HL-60/S4 (cell line): ENCODE measurements at regions not wholly inside any gene's neighbourhood (a gene's known extent, or its start where the extent isn't known, plus 50 kb on each side); places are given as distances from the start of the nearest gene placed in this dataset.
"Not testable (repeated sequence)": the region's sequence is repeated elsewhere in the genome, so short reads cannot be mapped to it uniquely, and the experiment has no call there.

Experiments used
- in situ Hi-C: fragments of 300-500 bp; cut with MboI; formaldehyde crosslinking; loops from 2 replicates; pipeline ENCODE4 v1.14.3; 2022; ENCODE audit warnings: low sequenced_read_pairs

GRCh38 chr1:196005426-196005825 lies 602.8 kb downstream of the KCNT2 start:
- in situ Hi-C loops, result no loop called here

DNA sequence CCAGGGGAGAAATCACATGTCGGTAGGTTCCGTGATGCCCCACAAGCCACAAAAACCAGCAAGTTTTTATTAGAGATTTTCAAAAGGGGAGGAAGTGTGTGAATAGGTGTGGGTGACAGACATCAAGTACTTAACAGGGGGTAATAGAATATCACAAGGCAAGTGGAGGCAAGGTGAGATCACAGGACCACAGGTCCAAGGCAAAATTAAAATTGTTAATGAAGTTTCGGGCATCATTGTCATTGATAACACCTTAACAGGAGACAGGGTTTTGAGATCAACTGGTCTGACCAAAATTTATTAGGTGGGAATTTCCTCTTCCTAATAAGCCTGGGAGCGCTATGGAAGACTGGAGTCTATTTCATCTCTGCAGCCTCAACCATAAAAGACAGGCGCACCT lies 603.9 kb downstream of the KCNT2 start:
- in situ Hi-C loops, result not testable (repeated sequence)

GRCh38 chr1:196002906-196003305 lies 605.3 kb downstream of the KCNT2 start:
- in situ Hi-C loops, result no loop called here

DNA sequence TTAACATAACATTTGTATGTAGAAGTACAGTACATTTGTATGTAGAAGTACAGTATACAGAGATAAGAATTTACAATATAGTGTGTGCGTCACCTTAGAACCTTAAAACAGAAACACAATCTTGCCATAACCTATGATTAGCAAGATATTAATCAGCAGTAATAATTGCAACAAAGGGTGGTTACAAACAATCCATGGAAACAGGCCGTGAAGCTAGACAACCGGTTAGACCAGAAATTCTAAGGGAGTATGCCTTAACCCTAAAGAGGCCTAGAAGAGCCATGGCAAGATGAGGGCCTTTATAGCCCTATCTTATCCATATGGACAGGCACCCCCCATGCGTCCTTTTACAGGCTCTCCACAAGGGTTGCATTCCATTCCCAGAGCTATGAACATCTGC lies 605.9 kb downstream of the KCNT2 start:
- in situ Hi-C loops, result not testable (repeated sequence)

- in situ Hi-C loops, result no loop called here
These were observed 607.1 kb downstream of the KCNT2 start for GRCh38 chr1:196001188-196001587.

DNA sequence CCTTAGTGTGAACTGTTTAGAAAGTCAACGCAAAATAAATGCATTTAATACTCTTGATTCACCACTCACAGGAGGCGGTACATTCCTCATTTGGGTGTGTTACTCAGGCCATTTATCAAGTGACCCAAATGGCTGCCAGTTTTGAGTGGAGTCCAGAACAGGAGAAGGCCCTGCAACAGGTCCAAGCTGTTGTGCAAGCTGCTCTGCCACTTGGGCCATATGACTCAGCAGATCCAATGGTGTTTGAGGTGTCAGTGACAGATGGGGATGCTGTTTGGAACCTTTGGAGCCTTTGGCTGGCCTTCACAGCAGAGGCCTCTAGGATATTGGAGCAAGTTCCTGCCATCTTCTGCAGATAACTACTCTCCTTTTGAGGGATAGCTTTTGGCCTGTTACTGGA lies 609.2 kb downstream of the KCNT2 start:
- in situ Hi-C loops, result no loop called here

GRCh38 chr1:195981448-195982139 lies 626.6 kb downstream of the KCNT2 start:
- in situ Hi-C loops, result no loop called here

DNA sequence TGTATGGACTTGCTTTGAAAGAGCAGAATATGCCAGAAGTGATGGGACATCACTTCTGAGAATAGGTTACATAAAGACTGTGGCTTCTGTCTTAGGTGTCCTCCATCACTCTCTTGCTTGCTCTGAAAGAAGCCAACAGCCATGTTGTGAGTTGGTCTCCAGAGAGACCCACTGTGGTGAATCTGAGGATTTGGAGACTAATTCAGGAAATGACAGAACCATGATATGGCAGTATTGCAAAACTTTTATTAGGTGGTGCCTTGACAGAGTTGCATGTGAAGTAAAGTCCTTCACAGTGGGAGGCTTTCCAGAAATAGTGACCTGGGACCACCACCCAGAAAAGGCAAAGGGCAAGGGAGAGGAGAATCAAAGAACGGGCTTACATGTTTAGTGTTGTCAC lies 628.6 kb downstream of the KCNT2 start:
- in situ Hi-C loops, result no loop called here

- in situ Hi-C loops, result no loop called here
These were observed 634.8 kb downstream of the KCNT2 start for GRCh38 chr1:195973311-195973904.

GRCh38 chr1:195971589-195971988 lies 636.7 kb downstream of the KCNT2 start:
- in situ Hi-C loops, result no loop called here

DNA sequence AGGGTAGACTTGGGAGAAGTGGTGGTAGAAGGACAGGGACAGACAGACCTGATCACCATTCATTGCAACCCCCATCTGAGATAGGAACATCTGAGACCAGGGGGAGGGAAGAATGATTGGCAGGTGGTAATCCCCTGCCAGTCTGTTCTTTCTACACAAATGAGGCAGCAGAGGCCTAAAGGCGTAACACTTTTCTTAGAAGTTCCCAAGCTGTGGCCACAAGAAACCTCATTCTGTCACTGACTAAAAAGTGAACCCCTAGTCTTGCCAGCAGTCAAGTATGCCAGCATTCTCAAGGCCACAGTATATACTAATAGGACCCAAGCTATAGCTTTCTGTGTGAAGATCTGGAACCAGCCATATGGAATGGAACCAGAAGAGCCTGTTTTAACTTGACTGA lies 638.0 kb downstream of the KCNT2 start:
- in situ Hi-C loops, result no loop called here

- in situ Hi-C loops, result no loop called here
These were observed 642.8 kb downstream of the KCNT2 start for GRCh38 chr1:195965475-195965874.

GRCh38 chr1:195965036-195965435 lies 643.2 kb downstream of the KCNT2 start:
- in situ Hi-C loops, result no loop called here

GRCh38 chr1:195964516-195964915 lies 643.7 kb downstream of the KCNT2 start:
- in situ Hi-C loops, result no loop called here

- in situ Hi-C loops, result no loop called here
These were observed 646.2 kb downstream of the KCNT2 start for GRCh38 chr1:195962051-195962450.

GRCh38 chr1:195960580-195960979 lies 647.7 kb downstream of the KCNT2 start:
- in situ Hi-C loops, result no loop called here

DNA sequence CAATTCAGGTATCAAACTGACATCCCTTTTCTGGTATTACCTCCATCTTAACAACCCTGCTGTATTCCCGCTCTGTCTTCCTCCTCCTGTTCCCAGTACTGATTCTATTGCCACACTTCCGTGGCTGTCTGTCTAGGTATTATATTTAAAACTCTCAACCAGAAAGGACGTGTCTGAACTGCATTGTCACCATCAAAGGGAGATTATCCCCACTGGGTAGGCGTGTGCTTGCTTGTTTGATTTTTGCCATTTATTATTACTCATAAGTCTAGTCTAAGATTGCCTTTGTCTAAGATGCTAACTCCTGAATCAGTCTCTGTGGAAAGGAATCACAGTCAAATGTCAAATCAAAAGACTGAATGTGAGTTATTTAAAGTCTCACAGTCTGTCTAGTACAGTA lies 650.1 kb downstream of the KCNT2 start:
- in situ Hi-C loops, result no loop called here

GRCh38 chr1:195956845-195957244 lies 651.4 kb downstream of the KCNT2 start:
- in situ Hi-C loops, result no loop called here

DNA sequence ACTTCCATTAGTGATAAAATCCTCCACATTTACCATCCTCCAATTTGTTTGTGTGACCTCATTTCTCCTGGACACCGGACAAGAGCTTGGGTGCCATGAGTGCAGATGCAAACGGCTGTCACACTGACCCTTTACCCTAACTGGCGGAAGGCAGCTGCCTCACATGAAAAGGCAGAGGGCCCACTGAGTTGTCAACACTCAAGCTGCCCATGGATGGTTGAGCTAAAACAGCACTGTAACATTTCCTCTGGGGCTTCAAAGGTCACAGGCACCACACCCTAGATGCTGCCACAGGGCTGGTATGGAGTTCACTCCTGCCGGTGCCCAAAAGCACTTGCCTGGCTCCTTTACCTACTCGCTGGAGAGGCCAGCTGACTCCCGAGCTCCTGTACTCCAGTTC lies 653.4 kb downstream of the KCNT2 start:
- in situ Hi-C loops, result no loop called here

GRCh38 chr1:195951313-195951712 lies 656.9 kb downstream of the KCNT2 start:
- in situ Hi-C loops, result no loop called here

DNA sequence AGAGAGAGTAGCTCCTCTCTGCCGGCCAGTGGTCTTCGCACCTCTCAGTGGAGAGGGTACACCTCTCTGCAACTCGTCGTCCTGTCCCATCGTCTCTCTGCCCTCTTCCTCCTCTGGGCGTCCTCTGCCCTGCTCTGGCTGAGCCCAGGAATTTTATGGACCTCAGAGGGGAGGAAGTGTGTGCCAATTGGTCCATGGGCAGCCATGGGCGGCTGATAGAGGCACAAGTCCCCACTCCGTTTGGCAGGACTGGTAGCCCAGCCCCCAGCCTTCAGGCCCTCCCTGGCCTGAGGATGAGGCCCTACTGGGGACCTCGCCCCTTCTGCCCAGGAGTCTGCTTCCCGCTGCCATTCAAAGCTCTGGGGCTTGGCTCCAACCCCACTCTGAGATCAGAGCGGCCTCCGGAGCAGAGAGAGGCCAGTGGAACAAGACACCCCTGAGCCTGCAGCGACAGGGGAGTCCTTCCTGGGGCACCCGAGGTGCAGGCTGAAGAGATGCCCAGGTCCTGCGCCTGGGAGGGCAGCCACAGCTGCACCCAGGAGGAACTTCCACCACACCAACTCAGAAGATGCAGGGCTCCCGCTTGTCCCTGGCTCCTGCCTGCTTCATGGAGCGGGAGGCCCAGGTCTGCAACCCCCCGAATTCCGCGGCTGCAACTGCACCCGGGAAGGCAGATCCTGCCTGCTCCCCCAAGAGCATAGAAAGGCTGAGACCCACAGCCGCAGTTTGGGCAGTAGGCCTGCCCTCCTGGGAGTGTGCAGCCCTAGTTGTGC lies 659.9 kb downstream of the KCNT2 start:
- in situ Hi-C loops, result no loop called here

DNA sequence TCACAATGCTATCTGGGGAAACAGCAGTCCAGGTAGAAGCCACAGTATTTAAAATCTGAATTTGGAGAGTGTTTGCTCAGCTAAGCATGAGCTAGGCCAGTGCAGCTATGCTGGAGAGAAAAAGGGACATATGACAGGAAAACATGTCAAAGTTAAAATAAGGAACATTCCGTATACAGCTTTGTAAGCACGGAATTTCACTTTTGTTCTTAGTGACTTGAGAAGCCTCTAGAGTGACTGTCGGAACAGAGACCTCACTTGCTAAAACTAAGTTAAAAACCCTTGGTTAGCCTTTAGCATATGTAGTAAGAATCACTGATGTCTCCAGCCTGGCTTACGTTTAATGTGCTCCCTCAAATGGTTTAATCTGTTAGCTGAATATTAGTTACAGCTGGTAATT lies 661.7 kb downstream of the KCNT2 start:
- in situ Hi-C loops, result no loop called here
